ENCODE measurements at regions not wholly inside any gene's neighbourhood (a gene's known extent, or its start where the extent isn't known, plus 50 kb on each side); places are given as distances from the start of the nearest gene placed in this dataset.
"Not testable (repeated sequence)": the region's sequence is repeated elsewhere in the genome, so short reads cannot be mapped to it uniquely, and the experiment has no call there.

GRCh38 chr2:156254637-156255067 lies 77.9 kb downstream of the NR4A2 start:
- DNase-seq (ENCODE audit: low read depth) = not testable (repeated sequence)

DNA sequence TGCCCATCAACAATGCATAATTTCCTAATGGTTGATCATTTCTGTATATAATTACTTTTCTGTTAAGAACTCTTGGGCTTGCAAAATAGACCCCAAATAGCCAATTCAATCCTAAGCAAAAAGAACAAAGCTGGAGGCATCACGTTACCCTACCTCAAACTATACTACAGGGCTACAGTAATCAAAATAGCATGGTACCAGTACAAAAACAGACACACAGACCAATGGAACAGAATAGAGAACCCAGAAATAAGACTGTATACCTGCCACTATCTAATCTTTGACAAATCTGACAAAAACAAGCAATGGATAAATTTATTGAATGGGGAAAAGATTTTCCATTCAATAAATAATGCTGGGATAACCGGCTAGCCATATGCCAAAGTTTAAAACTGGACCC lies 78.8 kb downstream of the NR4A2 start:
- DNase-seq (ENCODE audit: low read depth) = no peak

DNA sequence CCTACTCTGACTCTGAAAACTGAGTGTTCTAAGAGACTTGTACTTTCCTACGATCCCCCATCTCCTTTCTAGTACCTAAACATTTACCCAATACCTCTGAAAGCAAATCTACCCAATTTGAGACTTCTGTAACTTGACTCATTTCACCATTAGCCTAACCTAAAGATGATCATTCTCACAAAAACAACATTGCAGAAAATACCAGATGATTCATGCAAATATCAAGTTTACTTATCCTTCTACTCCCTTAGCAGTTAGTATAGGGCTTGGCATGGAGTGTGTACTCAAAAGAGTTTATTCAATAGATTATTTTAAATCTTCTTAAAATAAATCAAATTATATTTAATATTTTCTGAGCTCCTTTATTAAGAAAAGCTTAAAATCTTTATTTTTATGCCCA lies 89.6 kb downstream of the NR4A2 start:
- no peak for DNase-seq (ENCODE audit: low read depth)

GRCh38 chr2:156237558-156237957 lies 95.0 kb downstream of the NR4A2 start:
- DNase-seq (ENCODE audit: low read depth) = no peak

GRCh38 chr2:156229724-156230362 lies 102.7 kb downstream of the NR4A2 start:
- no peak for DNase-seq (ENCODE audit: low read depth)

- not testable (repeated sequence) for DNase-seq (ENCODE audit: low read depth)
These were observed 109.2 kb downstream of the NR4A2 start for GRCh38 chr2:156223328-156223727.

DNA sequence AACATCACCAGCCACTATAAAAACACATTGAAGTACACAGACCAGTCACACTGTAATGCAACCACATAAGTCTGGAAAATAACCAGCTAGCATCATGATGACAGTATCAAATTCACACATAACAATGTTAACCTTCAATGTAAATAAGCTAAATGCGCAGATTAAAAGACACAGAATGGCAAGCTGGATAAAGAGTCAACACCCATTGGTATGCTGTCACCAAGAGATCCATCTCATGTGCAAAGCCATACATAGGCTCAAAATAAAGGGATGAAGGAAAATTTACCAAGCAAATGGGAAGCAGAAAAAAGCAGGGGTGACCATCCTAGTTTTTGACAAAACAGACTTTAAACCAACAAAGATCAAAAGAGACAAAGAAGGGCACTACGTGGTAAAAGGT lies 110.8 kb downstream of the NR4A2 start:
- DNase-seq (ENCODE audit: low read depth) = no peak

GRCh38 chr2:156219491-156220100 lies 112.9 kb downstream of the NR4A2 start:
- no peak for DNase-seq (ENCODE audit: low read depth)

DNA sequence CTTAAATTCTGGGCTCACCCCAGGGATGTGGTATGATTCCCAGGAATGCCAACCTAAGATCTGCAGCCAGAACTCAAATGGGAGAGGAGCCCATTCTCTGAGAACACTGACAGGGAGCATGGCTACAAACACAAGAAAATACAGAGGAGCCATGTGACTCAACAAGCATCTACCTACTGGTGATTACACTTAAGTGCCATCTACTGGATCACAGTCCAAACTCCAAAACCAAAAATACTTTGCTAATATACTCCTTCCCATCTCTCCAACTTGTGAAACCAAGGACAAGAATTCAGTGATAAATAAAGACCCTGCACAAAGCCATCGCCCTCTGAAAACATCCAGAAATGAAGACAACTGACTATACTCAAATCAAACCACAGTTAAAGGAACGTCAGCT lies 116.9 kb downstream of the NR4A2 start:
- DNase-seq (ENCODE audit: low read depth) = no peak

- DNase-seq (ENCODE audit: low read depth) = no peak
These were observed 121.2 kb downstream of the NR4A2 start for GRCh38 chr2:156211318-156211717.

DNA sequence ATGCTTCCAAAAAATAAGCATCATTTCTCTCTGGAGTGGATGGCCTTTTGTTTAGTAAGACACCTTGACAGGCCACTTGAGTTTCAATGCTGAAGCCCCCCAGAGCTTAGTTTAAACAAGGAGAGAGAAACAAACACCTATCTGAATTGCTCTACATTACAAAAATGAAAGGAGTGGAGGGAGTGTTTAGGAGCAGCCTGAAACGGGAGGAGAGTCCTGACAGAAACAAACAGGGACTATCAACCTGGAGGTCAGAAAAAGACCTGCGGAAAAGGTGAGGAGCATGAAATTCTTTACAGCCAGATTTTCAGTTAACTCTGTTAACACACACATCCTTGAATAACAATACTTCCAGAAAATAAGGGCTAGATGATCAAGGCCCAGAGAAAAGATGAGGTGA lies 126.2 kb downstream of the NR4A2 start:
- DNase-seq (ENCODE audit: low read depth) = no peak

- no peak for DNase-seq (ENCODE audit: low read depth)
These were observed 132.9 kb downstream of the NR4A2 start for GRCh38 chr2:156199588-156199987.

DNA sequence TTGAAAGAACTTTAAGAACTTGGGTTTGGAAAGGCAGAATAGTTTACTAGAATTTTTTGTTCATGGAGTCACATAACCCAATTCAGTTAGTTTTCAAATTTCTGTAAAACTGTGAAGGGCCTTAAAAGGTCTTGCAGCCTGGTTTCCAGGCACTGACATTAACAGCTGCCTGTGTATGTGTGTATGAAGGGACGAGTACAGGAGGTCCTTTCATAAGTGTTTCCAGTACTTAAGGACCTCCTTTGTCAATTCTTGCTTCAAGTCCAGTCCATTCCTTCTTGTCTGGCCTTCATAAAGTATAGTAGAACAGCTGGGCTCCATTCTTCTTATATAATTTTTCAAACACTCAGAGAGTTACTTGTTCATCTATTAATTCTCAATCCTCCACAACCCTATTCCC lies 136.5 kb downstream of the NR4A2 start:
- DNase-seq (ENCODE audit: low read depth) = no peak

DNA sequence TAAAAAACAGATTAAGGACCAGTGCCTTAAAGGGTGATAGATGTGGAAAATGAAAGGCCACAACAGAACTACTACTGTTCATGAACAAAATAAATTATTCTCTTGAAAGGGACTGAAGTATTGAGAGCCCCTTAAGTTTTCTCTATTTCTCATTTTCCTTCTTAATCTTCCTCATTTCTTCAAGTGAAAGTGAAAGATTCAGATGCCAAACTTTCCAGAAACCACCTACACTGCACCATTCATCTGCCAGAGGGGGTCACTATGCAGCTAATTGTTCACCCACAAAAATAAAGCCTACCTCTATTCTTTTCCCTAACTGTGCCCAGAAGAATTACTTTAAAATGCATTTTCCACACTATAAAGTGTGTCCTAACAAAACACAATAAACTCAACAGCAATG lies 140.1 kb downstream of the NR4A2 start:
- no peak for DNase-seq (ENCODE audit: low read depth)

GRCh38 chr2:156191527-156191926 lies 141.0 kb downstream of the NR4A2 start:
- DNase-seq (ENCODE audit: low read depth) = peak; percentile 0

- no peak for DNase-seq (ENCODE audit: low read depth)
These were observed 142.0 kb downstream of the NR4A2 start for GRCh38 chr2:156190517-156190916.

GRCh38 chr2:156189584-156189983 lies 142.9 kb downstream of the NR4A2 start:
- no peak for DNase-seq (ENCODE audit: low read depth)

- DNase-seq (ENCODE audit: low read depth) = no peak
These were observed 143.4 kb downstream of the NR4A2 start for GRCh38 chr2:156189143-156189542.

GRCh38 chr2:156182132-156182531 lies 150.4 kb downstream of the NR4A2 start:
- DNase-seq (ENCODE audit: low read depth) = no peak

DNA sequence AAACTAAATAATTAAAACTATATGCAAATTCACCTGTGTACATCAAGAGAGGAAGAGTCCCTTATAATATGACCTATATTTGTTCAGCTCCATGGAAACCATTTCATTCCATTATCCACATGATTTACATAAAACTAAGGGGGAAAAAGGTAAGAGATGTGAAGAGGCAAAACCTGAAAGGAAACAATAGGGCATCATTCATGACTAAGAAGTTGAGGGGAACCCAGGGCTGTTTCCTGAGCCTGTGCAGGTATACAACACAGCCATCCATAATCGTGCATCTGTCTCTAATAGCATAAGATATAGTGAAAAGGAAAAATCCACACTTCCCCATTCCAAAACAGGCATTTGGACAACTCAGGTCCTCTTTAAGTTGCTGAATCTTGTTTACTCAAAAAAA lies 151.3 kb downstream of the NR4A2 start:
- DNase-seq (ENCODE audit: low read depth) = no peak

GRCh38 chr2:156177654-156178053 lies 154.9 kb downstream of the NR4A2 start:
- no peak for DNase-seq (ENCODE audit: low read depth)

DNA sequence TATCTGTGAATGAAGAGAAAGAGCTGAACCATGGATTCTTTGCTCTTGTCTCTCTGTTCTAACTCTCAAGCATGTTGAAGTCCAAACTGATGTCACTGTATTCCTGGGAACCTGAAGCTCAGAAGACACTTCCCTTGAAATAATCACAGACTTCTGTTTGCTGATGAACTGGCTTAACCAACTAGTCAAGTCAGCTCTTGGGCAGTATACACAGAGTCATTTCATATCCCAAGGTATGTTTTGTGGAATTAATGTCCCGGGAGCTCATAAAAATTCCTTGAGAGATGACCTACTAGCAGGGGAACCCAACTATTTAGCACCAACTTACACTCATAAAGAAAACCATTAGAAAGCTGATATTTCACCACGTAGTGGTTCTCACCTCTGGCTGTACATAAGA lies 156.6 kb downstream of the NR4A2 start:
- no peak for DNase-seq (ENCODE audit: low read depth)

DNA sequence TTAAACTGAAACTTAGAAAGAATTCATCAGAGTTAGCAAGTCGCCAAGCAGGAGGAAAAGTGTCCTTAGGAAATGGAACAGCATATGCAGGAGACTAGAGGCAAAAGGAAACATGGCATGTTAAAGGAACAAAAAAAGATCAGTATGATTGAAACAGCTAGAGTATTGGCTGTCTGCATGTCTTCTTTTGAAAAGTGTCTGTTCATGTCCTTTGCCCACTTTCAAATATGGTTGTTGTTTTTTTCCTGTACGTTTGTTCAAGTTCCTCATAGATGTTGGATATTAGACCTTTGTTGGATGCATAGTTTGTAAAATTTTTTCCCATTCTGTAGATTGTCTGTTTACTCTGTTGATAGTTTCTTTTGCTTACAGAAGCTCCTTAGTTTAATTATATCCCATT lies 161.6 kb downstream of the NR4A2 start:
- no peak for DNase-seq (ENCODE audit: low read depth)

- no peak for DNase-seq (ENCODE audit: low read depth)
These were observed 166.8 kb downstream of the NR4A2 start for GRCh38 chr2:156165742-156166141.
